Nephron progenitor cell (in vitro differentiated cells): ENCODE measurements at regions not wholly inside any gene's neighbourhood (a gene's known extent, or its start where the extent isn't known, plus 50 kb on each side); places are given as distances from the start of the nearest gene placed in this dataset.

Experiments
- DNase-seq: peaks from one replicate; pipeline ENCODE4 v3.0.0; 2021
- H3K27ac Mint-ChIP-seq: 2 replicates; pipeline ENCODE4 v1.8.0; 2021; ENCODE audit warnings: mild to moderate bottlenecking, moderate library complexity, mixed read lengths
- H3K27me3 Mint-ChIP-seq: 2 replicates; pipeline ENCODE4 v1.8.0; 2021; ENCODE audit warnings: mild to moderate bottlenecking, low read depth, mixed read lengths; ENCODE audit not compliant: poor library complexity
- H3K36me3 Mint-ChIP-seq: 2 replicates; pipeline ENCODE4 v1.8.0; 2021; ENCODE audit warnings: low read depth, mixed read lengths
- H3K4me1 Mint-ChIP-seq: 2 replicates; pipeline ENCODE4 v1.8.0; 2021; ENCODE audit warnings: mixed read lengths
- H3K4me3 Mint-ChIP-seq: 2 replicates; pipeline ENCODE4 v1.8.0; 2021; ENCODE audit warnings: mild to moderate bottlenecking, moderate library complexity, mixed read lengths
- H3K9me3 Mint-ChIP-seq: 2 replicates; pipeline ENCODE4 v1.8.0; 2021; ENCODE audit warnings: mild to moderate bottlenecking, moderate library complexity, mixed read lengths
- CTCF ChIP-seq: fragments of 200-600 bp; sonication (generic); IDR thresholded peaks from 2 replicates; pipeline ENCODE4 v1.5.0; 2021; ENCODE audit warnings: antibody characterized with exemption

- no peak for DNase-seq
- Mint-ChIP-seq H3K9me3 (no peaks in the 10 kb centered on the region), H3K4me3 (no peak overlapping the region), H3K27me3 (peaks cover 6% of the 10 kb centered on the region), H3K4me1 (peaks cover 12% of the 10 kb centered on the region), H3K27ac (no peak overlapping the region), H3K36me3 (no peaks in the 10 kb centered on the region)
- TF ChIP-seq CTCF = no peak
These were observed 91.0 kb upstream of the C9orf72 start for GRCh38 chr9:27664121-27664779.

DNA sequence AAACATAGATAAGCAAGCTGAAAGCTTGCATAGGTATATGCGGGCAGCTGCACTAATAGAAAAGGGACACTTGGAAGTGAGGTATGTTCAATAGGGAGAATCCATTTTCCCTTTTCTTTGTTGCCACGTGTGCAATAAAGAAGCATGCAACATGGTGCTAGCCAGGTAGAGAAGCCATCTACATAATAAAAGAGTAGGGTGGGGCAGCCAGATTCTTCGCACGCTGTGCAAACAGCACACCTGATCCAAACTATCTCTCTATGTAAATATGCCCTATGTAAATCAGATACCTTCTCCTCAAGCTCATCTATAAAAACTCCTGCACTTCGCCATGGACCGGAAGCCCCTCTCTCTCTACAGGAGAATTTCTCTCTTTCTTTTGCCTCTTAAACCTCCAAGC, 91.9 kb upstream of the C9orf72 start:
- H3K9me3 Mint-ChIP-seq = no peaks in the 10 kb centered on the region
- H3K27ac Mint-ChIP-seq = no peak overlapping the region
- no peaks in the 10 kb centered on the region for H3K36me3 Mint-ChIP-seq
- TF ChIP-seq CTCF = no peak
- DNase-seq = no peak
- peaks cover 6% of the 10 kb centered on the region for H3K4me1 Mint-ChIP-seq
- no peak overlapping the region for H3K4me3 Mint-ChIP-seq
- peaks cover 6% of the 10 kb centered on the region for H3K27me3 Mint-ChIP-seq

GRCh38 chr9:27668280-27668679, 95.0 kb upstream of the C9orf72 start:
- DNase-seq = no peak
- Mint-ChIP-seq H3K27ac (no peak overlapping the region), H3K9me3 (no peaks in the 10 kb centered on the region), H3K4me1 (peaks cover 6% of the 10 kb centered on the region), H3K27me3 (peaks cover 7% of the 10 kb centered on the region), H3K4me3 (no peak overlapping the region), H3K36me3 (no peaks in the 10 kb centered on the region)
- TF ChIP-seq CTCF = no peak

DNA sequence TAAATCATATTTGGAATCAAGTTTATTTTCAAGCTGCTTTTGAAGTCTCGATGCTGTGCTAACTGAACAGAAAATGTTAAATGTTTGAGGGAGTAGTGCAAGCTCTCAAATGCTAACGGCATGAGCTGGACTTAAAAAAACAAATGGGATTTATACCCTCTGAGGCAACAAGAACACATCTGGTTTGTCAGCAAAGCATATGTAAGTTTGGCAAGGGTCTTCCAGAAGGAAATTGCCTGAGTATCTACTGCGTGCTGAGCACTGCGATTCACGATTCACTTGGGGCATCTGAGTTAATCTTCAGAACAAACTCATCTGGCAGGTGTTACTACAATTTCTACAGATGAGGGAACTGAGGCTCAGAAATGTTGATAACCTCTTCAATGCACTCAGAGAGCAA, 98.4 kb upstream of the C9orf72 start:
- DNase-seq = no peak
- Mint-ChIP-seq H3K27ac (no peak overlapping the region), H3K27me3 (peaks cover 8% of the 10 kb centered on the region), H3K4me3 (no peak overlapping the region), H3K9me3 (no peaks in the 10 kb centered on the region), H3K36me3 (no peaks in the 10 kb centered on the region), H3K4me1 (no peaks in the 10 kb centered on the region)
- TF ChIP-seq CTCF = no peak

DNA sequence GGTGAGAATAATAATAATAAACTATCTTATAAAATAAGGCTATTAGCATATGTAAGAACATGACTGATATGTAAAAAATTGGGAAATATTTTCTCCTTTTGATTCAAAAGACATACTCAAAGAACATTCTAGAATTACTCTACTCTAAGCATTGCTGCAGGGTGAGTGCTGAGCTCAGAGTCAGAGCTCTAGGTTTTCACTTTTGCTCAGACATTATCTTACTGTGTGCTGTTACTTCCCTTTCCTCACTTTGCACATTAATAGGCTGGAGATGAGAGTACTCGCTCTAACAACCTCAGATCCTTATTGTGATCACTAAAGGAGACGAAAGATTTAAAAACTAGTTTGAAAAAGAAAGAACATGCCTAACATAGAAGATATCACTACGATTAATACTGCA, 99.4 kb upstream of the C9orf72 start:
- H3K36me3 Mint-ChIP-seq = no peaks in the 10 kb centered on the region
- peaks cover 8% of the 10 kb centered on the region for H3K27me3 Mint-ChIP-seq
- H3K4me1 Mint-ChIP-seq = no peaks in the 10 kb centered on the region
- no peak overlapping the region for H3K4me3 Mint-ChIP-seq
- no peak overlapping the region for H3K27ac Mint-ChIP-seq
- DNase-seq = no peak
- H3K9me3 Mint-ChIP-seq = no peaks in the 10 kb centered on the region
- no peak for TF ChIP-seq CTCF

DNA sequence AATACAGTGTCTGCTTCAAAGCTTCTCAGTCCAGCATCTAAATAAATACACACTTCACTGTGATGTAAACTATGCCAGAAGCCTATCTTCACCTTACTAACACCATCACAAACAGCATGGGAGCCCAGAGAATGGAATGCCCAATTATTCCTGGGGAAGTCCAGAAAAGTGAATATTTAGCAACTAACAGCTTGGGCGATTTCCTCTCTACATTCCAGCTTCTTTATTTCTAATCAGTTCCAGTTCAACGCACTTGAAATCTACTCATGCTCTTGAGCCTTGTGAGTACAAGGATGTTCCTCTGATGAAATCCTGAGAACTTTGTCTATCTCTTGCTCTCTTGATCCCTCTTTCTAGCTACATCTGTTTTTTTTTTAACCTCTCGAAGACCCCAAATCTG, 100.4 kb upstream of the C9orf72 start:
- Mint-ChIP-seq H3K4me3 (no peak overlapping the region), H3K36me3 (no peaks in the 10 kb centered on the region), H3K27ac (no peak overlapping the region), H3K9me3 (no peaks in the 10 kb centered on the region), H3K27me3 (peaks cover 8% of the 10 kb centered on the region), H3K4me1 (no peaks in the 10 kb centered on the region)
- TF ChIP-seq CTCF = no peak
- no peak for DNase-seq
